ENCODE measurements at regions not wholly inside any gene's neighbourhood (a gene's known extent, or its start where the extent isn't known, plus 50 kb on each side); places are given as distances from the start of the nearest gene placed in this dataset.
"Not testable (repeated sequence)": the region's sequence is repeated elsewhere in the genome, so short reads cannot be mapped to it uniquely, and the experiment has no call there.

DNA sequence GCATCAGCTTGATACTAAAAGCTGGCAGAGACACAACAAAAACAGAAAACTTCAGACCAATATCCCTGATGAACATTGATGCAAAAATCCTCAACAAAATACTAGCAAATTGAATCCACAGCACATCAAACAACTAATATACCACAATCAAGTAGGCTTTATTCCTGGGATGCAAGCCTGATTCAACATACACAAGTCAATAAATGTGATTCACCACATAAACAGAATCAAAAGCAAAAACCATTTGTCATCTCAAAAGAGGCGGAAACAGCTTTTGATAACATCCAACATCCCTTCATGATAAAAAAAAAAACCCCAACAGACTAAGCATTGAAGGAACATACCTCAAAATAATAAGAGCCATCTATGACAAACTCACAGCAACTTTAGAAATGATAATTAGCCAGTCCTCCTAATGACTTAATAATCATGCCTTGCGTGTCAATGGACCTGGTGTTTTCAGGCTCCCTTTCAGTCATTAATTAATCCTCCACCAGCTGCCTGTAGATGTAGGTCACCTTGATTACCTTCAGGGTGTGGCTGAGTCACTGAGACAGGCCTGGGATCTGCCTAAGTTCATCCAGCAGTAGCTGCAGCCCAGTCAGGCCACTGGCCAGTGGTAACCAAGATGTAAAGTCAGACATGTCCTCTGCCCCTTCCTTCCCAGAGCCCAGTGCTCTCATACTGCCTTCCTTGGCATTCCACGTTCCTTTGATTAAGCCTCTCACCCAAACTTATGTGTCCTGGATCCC is 109.8 kb downstream of the EHF start:
- no peak overlapping the region for H3K4me3 ChIP-seq (ENCODE audit: extremely low read depth, insufficient read depth, low read length, poor library complexity, severe bottlenecking)
- 92 to 96% methylated on average over 2 of the region's 3 CpGs for WGBS, 2 experiments (ENCODE audit: insufficient coverage in 2 of 2)

GRCh38 chr11:34728609-34729008 is 107.7 kb downstream of the EHF start:
- no peaks in the 10 kb centered on the region for H3K36me3 ChIP-seq (ENCODE audit: control insufficient read depth, insufficient read depth, low read length)
- peaks cover under 1% of the 10 kb centered on the region for H3K9me3 ChIP-seq (ENCODE audit: control insufficient read depth, low read length)
- no peak overlapping the region for H3K27ac ChIP-seq (ENCODE audit: low read depth, low read length, severe bottlenecking)
- no peak overlapping the region for H3K4me3 ChIP-seq (ENCODE audit: extremely low read depth, insufficient read depth, low read length, poor library complexity, severe bottlenecking)
- no peaks in the 10 kb centered on the region for H3K4me1 ChIP-seq (ENCODE audit: control insufficient read depth, insufficient read depth, low read length, poor library complexity, severe bottlenecking)

More for the DNA sequence above, 109.8 kb downstream of the EHF start:
- no peaks in the 10 kb centered on the region for H3K36me3 ChIP-seq (ENCODE audit: control insufficient read depth, insufficient read depth, low read length)
- no peaks in the 10 kb centered on the region for H3K9me3 ChIP-seq (ENCODE audit: control insufficient read depth, low read length)
- H3K4me1 ChIP-seq (ENCODE audit: control insufficient read depth, insufficient read depth, low read length, poor library complexity, severe bottlenecking): no peaks in the 10 kb centered on the region
- H3K27ac ChIP-seq (ENCODE audit: low read depth, low read length, severe bottlenecking): no peak overlapping the region

GRCh38 chr11:34727228-34727737 is 106.4 kb downstream of the EHF start:
- peaks cover 4% of the 10 kb centered on the region for H3K9me3 ChIP-seq (ENCODE audit: control insufficient read depth, low read length)
- H3K36me3 ChIP-seq (ENCODE audit: control insufficient read depth, insufficient read depth, low read length): no peaks in the 10 kb centered on the region
- H3K27ac ChIP-seq (ENCODE audit: low read depth, low read length, severe bottlenecking): no peak overlapping the region
- WGBS, 2 experiments (ENCODE audit: insufficient coverage in 2 of 2): no CpG with 5 or more reads among the region's 1 CpG
- H3K4me3 ChIP-seq (ENCODE audit: extremely low read depth, insufficient read depth, low read length, poor library complexity, severe bottlenecking): no peak overlapping the region
- no peaks in the 10 kb centered on the region for H3K4me1 ChIP-seq (ENCODE audit: control insufficient read depth, insufficient read depth, low read length, poor library complexity, severe bottlenecking)

- no peaks in the 10 kb centered on the region for H3K4me1 ChIP-seq (ENCODE audit: control insufficient read depth, insufficient read depth, low read length, poor library complexity, severe bottlenecking)
- peaks cover 4% of the 10 kb centered on the region for H3K9me3 ChIP-seq (ENCODE audit: control insufficient read depth, low read length)
- WGBS, 2 experiments (ENCODE audit: insufficient coverage in 2 of 2): no CpG with 5 or more reads among the region's 1 CpG
- H3K27ac ChIP-seq (ENCODE audit: low read depth, low read length, severe bottlenecking): no peak overlapping the region
- no peaks in the 10 kb centered on the region for H3K36me3 ChIP-seq (ENCODE audit: control insufficient read depth, insufficient read depth, low read length)
- H3K4me3 ChIP-seq (ENCODE audit: extremely low read depth, insufficient read depth, low read length, poor library complexity, severe bottlenecking): no peak overlapping the region
Observed at GRCh38 chr11:34724973-34725372, 104.1 kb downstream of the EHF start.

DNA sequence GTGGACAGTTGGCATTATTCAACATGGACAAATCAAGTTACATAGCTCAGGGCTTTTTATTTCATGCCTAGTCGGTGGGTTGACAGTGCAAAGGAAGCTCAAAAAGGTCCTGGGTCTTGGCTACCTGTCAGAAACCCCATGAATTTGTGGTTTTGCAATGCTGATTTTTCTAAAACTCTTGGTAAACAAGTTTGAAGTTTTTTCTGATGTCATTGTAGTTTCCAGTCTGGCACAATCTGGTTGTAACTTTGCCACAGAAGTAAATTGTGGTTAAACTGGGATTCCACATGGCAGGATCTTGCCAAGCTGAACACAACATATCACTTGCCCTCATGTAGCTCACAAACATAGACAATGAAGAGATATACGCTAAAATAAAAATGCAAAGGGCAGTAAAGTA is 100.8 kb downstream of the EHF start:
- Histone ChIP-seq H3K36me3 (ENCODE audit: control insufficient read depth, insufficient read depth, low read length) (no peaks in the 10 kb centered on the region), H3K27ac (ENCODE audit: low read depth, low read length, severe bottlenecking) (no peak overlapping the region), H3K4me1 (ENCODE audit: control insufficient read depth, insufficient read depth, low read length, poor library complexity, severe bottlenecking) (no peaks in the 10 kb centered on the region), H3K9me3 (ENCODE audit: control insufficient read depth, low read length) (peaks cover 4% of the 10 kb centered on the region), H3K4me3 (ENCODE audit: extremely low read depth, insufficient read depth, low read length, poor library complexity, severe bottlenecking) (no peak overlapping the region)
- WGBS, 2 experiments (ENCODE audit: insufficient coverage in 2 of 2): 80 to 100% methylated on average over 1 to 2 of the region's 2 CpGs

DNA sequence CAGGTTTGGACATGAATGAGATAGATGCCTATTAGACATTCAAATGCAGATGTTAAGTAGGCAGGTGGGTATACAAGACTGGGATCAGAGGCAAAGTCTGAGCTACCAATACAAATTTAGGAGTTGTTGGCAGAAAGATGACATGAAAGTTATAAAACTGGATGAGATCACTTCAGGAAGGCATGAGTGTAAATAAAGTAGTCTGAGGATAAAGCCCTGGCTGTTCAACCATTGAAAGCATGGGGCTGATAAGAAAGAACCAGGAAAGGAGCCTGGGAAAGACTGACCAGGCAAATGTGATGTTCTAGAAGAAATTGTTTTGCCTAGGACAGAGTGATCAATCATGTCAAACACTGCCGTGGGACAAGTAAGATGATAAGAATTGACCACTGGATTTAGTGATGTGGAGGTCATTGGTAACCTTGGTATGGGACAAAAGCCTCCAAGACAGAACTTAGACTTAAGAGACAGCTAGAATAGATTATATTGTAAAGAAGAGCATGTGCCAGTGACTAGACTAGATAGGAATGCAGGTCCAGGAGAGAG is 98.5 kb downstream of the EHF start:
- Histone ChIP-seq H3K27ac (ENCODE audit: low read depth, low read length, severe bottlenecking) (no peak overlapping the region), H3K4me3 (ENCODE audit: extremely low read depth, insufficient read depth, low read length, poor library complexity, severe bottlenecking) (no peak overlapping the region), H3K4me1 (ENCODE audit: control insufficient read depth, insufficient read depth, low read length, poor library complexity, severe bottlenecking) (no peaks in the 10 kb centered on the region), H3K9me3 (ENCODE audit: control insufficient read depth, low read length) (peaks cover 4% of the 10 kb centered on the region), H3K36me3 (ENCODE audit: control insufficient read depth, insufficient read depth, low read length) (no peaks in the 10 kb centered on the region)
- WGBS, 2 experiments (ENCODE audit: insufficient coverage in 2 of 2): 88 to 92% methylated on average over 1 of the region's 1 CpG

- peaks cover 13% of the 10 kb centered on the region for H3K9me3 ChIP-seq (ENCODE audit: control insufficient read depth, low read length)
- not testable (repeated sequence) for H3K4me1 ChIP-seq (ENCODE audit: control insufficient read depth, insufficient read depth, low read length, poor library complexity, severe bottlenecking); H3K36me3 ChIP-seq (ENCODE audit: control insufficient read depth, insufficient read depth, low read length); H3K4me3 ChIP-seq (ENCODE audit: extremely low read depth, insufficient read depth, low read length, poor library complexity, severe bottlenecking); H3K27ac ChIP-seq (ENCODE audit: low read depth, low read length, severe bottlenecking)
Observed at GRCh38 chr11:34713631-34714030, 92.7 kb downstream of the EHF start.

Data from mesodermal cell (in vitro differentiated cells).